ENCODE measurements at regions not wholly inside any gene's neighbourhood (a gene's known extent, or its start where the extent isn't known, plus 50 kb on each side); places are given as distances from the start of the nearest gene placed in this dataset.

DNA sequence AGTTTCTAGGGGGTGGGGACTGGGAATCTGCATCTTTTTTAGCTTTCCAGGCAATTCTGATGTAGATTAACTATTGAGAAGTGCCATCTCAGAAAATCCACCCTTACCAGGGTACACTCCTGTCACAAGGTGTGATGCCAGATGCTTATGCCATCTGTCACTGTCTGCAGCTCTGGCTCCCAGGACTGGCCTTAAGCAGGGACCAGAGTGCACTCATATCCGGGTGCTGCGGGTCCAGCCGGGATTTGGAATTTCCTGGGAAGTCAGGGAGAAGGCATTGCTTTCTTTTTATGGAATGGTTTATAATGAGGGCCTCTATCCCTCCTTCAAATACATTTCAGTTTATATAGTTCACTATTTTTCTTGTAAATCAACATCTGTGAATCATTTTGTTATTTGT lies 92.6 kb downstream of the TMEM174 start:
- no peak for DNase-seq (ENCODE audit: low read depth)

DNA sequence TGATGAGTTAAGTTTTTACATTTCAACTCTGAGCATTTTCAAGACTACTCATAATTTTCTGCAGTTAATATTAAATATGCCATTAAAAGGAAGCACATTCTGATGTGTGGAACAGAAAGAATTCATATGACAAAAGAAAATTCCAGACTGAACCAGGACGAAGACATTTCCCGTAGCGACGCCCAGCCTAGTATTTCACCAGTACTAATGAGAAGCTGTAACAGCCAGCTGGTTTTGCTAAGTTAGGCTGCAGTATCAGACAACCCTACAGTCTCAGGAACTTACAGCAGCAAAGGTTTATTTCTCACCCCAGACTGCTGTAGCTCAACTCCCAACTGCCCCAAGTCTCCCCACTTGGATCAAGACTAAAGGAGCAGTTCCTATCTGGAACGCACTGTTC lies 91.6 kb downstream of the TMEM174 start:
- no peak for DNase-seq (ENCODE audit: low read depth)

DNA sequence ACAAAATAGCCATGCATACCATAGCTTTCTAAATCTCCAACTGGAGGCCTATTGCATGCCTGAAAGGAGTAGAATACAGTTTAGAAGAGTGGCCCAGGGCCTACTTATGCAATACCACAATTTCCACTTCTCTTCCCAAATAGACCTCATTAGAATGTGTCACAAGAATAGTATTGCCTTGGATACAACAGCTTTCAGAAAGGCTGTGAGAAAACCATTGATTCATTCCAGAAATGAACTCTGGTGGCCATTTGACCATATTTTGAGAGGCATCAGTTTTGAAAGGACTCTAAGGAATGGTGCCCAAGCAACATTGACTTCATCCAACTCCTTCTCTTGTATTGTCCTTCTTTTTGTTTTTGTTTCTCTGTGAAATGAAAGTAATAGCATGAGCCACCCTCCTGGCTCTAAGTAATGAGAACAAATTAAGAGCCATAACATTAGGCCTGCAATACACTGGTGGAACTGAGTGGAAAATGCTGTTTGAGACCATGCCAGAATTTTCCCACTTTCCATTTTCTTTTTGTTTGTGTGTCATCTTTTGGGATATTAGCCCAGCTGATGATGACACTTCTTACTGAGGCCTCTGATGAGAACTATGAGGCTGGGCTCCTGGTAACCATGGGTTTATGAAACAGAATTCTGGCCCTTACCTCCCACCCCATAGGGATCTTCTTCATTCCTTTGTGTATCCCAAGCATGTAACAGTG lies 90.2 kb downstream of the TMEM174 start:
- no peak for DNase-seq (ENCODE audit: low read depth)

DNA sequence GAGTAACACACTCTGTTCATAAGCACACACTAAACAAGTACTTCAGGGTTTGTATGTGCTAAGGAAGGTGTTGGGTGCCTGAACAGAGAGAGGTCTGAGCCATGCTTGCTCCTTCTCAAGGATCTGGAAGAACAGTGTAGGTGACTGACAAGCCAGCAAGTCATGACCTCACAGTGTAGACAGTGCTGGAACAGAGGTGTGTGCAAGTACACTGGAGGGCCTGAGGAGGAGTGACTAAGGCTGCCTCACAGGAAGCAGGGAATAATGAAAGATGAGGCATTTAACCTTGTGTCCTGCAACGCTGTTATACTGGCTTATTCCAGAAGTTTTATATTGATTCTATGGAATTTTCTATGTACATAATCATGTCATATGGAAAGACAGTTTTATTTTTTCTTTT lies 83.9 kb downstream of the TMEM174 start:
- no peak for DNase-seq (ENCODE audit: low read depth)

DNA sequence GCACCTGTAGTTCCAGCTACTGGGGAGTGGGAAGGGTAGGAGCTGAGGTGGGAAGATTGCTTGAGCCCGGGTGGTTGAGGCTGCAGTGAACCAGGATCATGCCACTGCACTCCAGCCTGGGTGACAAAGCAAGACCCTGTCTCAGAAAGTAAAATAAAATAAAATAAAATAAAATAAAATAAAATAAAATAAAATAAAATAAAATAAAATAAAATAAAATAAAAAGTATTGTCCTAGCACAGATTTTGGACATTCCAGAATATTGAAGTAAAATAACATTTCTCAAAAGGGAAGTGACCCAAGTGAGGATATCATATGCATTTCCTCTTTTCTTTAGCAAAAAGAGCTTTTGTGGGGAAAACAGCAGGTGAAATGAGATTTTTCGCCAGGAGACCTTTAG lies 83.5 kb downstream of the TMEM174 start:
- no peak for DNase-seq (ENCODE audit: low read depth)

DNA sequence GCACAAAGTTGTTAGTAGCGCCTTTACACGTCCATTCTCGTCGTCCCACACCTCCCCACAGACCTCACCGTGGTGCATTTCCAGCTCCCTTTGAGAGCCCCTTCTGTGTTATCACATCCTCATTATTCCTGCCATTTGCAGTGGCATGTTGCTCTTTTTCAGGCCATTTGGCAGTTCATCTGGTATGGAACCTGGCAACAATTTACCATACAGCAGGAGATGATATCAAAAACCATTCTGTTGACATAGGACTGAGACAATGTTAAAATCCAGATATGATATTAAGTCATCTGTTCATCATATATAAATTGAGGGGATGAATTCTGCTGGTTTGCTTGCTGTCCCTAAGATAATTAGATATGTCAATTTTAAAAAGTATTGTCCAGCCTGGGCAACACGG lies 83.0 kb downstream of the TMEM174 start:
- no peak for DNase-seq (ENCODE audit: low read depth)

DNA sequence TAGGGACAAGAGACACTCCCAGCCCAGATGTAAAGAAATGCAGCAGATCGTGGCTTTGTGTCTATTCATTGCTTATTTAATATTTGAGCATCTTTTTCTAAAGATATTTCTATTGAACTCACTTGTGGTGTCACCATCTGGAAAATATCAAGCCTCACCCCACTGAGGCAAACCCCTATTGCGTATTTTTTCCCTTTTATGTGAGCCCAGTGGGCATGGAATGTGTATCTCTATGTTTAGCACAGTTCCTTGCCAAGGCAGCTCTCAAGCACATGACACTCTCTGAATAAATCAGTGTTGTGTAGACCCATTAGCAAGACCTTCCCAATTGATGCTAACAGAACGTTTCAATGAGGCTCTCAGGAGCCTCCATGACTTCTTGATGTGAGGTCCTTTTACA lies 81.6 kb downstream of the TMEM174 start:
- no peak for DNase-seq (ENCODE audit: low read depth)

DNA sequence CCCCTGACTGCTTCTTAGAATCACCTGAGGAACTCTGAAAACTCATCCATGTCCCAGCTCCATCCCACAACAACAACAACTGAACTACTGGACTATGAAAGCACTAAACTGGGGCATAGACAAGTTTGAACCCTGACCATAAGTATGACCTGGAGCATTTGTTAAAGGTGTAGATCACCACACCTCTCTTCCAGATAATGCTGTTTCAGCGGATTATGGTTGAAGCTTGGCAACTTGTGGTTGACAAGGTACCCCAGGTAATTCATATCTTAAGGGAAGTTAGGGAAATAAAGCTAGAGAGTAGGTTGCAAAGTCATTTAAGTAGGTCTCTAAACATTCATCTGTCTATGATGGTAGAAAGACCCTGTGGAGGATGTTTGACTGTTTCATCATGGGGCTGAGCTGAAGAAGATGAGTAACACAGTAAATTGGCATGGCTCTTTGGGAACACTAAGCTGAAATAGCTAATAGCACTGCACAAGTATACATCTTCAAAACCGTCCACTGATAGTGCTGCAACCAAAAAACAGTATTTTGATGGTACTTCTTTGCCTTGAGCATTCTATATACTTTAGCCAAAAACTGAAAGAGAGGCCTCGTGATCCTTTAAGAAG lies 80.2 kb downstream of the TMEM174 start:
- no peak for DNase-seq (ENCODE audit: low read depth)

DNA sequence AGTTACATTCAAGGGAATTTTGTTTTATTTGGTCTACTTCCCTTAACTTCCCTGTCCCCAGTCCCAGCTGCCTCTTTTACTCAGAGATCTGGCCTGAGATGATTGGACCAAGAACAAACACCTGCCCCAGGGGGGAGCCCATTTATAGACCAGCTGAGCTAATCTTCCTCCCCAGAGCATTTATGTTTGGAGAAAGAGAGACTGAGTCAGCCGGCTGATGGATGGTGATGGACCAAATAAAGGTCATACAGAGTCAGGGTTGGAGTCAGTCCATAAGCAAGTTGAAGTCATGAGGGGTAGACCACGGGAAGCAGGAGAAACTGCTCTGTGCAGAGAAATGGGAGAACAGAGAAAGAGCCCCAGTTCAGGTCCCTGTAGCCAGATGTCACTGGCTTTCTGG lies 77.7 kb downstream of the TMEM174 start:
- no peak for DNase-seq (ENCODE audit: low read depth)

DNA sequence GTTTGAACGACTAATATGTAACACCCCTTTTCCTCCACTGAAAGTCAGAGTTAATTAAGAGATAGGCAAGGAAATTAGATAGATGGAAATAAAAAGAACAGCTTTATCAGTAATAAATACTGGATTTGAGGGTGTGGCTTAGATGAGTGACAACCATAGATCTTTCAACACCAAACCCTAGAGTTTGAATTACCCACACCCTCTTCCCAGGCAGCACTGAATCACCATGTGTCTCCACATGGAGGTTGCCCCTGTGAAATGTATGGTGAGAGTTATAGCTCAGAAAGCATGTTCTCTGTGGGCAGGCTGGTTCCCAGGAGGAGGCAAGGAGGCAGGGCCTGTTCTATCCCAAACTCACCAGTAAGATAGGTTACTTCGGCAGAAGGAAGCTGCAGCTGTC lies 69.7 kb downstream of the TMEM174 start:
- DNase-seq (ENCODE audit: low read depth), result no peak

DNA sequence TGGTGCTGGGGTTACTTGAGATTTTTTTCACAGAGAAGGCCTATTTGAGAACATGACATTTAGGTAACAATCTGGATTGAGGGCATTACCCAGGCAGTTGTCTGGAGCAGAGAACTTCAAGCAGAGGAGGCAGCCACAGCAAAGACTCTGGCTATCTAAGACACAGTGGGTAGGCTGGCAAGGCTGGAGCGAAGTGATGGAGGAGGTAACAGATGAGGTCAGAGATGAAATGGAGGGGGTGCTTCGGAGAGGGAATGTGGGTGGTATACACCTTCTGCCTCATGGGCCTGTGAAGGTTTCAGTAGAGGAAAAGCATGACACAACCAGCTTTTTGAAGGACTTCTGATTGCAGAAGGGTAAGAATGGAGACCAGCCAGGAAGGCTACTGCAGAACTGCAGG lies 65.9 kb downstream of the TMEM174 start:
- DNase-seq (ENCODE audit: low read depth), result no peak

DNA sequence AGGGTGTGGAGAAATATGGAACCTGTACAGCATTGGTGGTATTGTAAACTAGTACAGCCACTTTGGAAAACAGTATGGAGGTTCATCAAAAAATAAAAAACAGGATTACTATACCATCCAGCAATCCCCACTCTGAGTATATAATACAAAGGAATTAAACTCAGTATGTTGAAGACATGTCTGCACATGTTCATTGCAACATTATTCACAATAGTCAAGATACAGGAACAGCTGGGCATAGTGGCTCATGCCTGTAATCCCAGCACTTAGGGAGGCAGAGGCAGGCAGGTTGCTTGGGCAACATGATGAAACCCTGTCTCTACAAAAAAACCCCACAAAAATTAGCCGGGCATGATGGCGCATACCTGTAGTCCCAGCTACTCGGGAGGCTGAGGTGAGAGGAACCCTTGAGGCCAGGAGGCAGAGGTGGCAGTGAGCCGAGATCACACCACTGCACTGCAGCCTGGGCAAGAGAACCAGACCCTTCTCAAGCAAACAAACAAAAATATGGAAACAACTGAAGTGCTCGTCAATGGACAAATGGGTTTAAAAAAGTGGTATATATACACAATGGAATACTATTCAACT lies 63.6 kb downstream of the TMEM174 start:
- no peak for DNase-seq (ENCODE audit: low read depth)

DNA sequence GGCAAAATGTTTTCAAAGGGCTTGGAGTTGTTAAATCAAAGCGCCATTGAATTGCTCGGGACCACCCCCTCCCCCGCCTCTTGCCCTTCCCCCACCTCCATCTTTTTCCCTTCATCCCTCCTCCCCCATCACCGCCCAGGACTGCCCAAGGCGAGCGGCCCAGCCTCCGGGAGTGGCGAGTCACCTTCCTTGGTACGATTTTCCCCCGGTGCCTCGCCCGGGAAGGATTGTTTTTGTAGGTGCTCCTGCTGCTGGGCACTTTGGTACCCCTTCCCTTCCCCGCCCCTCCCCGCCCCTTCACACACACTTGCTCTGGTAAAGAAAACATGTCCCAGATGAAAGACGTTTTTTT lies 61.2 kb downstream of the TMEM174 start:
- DNase-seq (ENCODE audit: low read depth), result no peak

DNA sequence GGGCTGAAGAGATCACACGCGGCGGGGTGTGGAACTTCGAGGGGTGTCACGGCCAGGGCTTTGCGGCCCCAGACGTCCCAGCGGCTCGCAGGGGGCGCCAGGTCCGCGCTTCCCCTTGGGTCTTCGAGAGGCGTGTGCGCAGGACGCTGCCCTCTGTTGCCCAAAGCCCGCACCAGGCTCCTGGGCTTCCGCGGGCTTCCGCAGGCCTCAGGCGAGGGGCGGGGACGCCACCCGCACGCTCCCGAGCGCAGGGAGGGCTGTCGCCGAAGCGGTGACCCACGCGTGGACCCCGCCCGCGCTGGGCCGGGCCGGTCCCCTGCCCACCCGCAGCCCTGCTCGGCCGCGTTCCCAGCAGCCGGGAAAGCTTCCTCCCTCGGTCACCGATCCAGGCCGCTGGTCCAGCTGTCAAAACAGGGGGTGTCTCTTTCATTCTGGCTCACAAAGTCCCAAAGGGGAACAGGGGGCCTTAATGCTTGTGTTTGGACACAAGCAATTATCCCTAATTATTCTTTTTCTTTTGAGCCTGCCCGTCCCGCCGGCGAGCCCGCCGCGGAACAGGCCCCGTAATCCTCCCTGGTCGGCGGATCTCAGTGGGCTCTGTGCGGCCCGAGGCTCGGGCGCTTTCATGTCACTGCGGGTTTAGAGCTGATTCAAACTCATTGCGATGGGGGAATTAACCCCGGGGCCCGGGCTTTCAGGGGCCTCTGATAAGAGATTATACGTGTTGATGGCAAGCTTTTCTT lies 60.6 kb downstream of the TMEM174 start:
- DNase-seq (ENCODE audit: low read depth), result no peak

DNA sequence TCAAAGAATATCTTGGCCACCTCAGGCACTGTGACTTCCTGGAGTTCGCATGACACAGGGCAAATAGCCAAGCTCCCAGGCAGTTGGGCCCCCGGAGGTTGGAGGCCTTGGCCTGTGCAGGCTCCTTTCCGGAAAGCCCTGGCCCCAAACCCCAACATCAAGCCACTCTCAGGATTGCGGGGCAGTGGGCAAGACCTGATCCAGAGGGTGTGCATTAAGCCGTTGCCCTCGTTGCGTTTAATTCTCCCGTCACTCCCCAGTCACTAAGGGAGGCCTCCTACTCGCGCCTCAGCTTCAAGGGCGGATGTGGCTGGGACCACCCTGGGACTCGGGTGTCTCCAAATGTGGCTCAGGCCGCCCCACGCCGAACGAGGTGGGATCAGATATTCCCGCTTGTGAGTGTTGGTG lies 60.1 kb downstream of the TMEM174 start:
- no peak for DNase-seq (ENCODE audit: low read depth)

DNA sequence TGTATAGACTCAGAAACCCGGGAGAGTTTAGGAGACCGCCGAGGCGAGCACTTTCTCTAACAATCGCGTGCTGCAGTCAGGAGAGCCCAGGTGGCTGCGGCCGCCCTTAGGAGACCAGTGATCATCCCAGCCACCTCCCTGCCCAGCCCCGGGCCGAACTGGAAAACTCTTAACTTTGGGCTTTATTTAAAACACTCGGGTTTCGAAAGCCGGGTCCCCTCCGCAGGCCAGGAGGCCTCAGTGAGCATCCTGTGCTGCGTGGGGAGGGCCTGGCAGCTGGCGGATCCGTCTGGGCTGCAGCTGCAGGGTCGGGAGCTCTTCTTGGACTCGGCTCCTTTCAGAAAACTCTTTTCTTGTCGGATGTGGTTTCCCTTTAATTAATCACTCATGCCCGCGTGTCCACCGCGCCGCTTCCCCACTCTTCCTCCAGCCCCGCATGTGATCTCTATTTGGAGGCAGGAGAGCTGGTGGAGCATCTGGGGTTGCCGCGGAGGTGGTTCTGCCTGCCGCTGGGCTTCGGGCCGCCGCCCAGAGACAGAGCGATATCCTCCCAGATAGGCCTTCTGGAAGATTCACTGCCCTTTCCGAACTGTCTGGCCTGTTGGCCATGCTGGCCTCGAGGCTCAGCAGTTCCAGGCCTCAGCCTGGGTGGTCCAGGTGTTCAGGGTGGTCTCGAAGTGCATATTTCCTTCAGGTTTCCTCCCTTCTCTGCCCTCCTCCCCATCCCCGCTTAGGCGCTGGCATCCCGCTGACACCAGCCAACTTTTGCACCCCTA lies 59.5 kb downstream of the TMEM174 start:
- no peak for DNase-seq (ENCODE audit: low read depth)

DNA sequence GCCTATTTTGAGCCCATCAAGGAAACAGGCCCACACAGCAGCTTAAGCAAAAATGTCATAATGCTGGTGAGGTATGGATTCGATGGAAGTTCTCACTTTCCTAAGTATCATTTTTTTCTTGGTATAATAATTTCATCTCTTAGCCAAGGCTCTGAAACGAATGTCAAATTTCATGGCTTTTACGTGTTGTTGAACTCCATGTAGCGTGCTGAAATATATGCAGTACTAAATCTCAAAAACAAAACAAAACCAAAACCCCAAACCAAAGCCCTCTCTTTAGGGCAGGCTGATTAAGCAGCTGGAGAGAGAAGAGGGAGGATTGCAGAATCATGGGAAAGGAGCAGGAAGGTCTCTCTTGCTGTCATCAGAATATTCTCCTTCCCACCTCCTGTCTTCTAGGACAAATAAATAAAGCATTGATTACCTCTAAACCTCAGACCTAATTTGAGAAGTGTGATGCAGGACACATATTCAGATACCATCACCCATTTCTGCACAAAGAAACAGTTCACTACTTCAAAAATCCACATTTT lies 58.3 kb downstream of the TMEM174 start:
- no peak for DNase-seq (ENCODE audit: low read depth)

DNA sequence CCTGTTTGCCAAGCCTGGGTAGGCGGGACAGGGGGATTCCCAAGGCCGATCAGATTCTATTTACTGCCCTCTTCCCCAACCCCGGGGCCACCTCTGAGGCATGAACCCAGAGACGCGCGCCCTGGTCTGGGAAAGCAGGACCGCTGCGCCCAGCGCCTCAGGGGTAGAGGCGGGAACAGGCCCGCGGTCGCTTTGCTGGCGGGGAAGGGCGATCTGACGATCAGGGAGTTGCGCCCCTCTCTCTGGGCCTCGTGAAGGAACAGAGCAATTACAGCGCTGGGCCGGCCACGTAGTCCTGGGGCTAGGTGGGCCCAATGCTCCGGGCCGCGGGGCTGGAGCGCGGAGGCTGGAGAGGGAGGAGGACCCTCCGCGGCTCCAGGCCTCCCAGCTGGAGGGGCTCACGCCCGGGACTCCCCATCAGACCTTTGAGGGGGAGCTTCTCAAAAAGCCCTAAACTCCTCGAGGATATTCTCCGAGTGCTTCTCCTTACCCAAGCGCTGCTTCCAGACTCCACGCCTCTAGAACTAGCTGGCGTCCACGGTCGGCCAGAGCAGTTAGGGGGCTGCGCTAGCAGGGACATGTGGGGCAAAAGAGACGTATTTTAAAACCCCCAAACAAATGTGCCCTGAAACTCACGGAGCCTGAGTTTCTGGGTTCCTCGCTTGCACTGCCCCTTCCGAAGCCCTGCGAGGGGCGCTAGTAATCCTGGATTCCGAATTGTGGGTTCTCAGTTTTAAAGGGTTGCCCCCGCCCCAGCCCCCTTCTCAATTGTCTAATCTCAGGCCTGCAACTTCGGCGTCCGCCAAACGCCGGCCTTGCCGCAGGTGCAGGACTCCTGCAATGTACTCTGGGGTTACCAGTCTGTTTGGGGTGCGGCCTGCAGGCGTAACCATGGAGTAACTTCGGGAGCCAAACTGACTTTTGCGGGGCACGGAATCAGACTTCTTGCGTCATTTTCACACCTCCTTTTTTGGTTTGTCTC lies 57.6 kb downstream of the TMEM174 start:
- DNase-seq (ENCODE audit: low read depth), result no peak

DNA sequence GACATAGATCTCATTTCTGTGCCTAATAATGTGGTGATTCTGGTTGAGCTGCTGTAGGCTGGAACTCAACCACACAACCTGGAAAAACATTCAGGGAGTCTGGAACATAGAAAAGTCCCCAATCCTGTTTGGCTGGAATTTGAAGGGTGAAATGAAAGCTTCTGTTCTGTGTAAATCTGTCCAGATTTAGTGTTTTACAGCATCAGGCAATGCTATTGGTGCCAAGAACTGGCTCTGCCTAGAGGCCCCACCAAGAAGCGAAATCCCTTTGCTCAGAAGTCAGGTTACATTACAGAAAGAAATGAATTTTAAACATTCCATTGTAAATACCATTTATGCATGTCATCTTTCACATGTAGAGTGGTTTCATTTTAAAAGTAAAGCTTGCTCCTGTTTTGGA lies 56.3 kb downstream of the TMEM174 start:
- no peak for DNase-seq (ENCODE audit: low read depth)

DNA sequence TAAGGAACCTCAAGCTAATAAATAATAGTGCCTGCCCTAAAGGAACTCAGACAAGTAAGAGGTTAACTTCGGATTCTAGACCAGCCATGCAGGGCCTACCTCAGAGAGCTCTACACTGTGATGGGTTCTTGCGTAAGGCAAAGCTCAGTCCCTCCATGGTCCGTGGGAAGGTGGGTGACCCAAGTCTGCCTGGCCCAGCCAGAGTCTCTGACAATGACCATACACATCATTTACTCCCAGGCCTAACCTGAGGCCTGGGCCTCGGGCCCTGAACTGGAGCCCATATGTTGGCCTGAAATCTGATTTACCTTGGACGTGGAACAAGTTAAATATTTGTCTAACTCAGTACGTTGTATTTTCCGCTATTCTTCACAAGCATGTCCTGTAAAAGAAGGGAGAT lies 55.1 kb downstream of the TMEM174 start:
- no peak for DNase-seq (ENCODE audit: low read depth)
